OCI-LY7 (cell line): ENCODE measurements at regions not wholly inside any gene's neighbourhood (a gene's known extent, or its start where the extent isn't known, plus 50 kb on each side); places are given as distances from the start of the nearest gene placed in this dataset.

Source experiments
- EZH2phosphoT487 ChIP-seq: fragments of 200-600 bp; sonication (generic); IDR thresholded peaks from 2 replicates; pipeline ENCODE4 v1.6.1; 2018; ENCODE audit warnings: low read depth, borderline replicate concordance, mild to moderate bottlenecking, mixed run types, antibody characterized with exemption, low read length, moderate library complexity, mixed read lengths
- TF ChIP-seq, protein P1 (sequence below): fragments of 200-600 bp; sonication (generic); conservative IDR thresholded peaks from 2 replicates; pipeline ENCODE4 v1.5.1; 2014; ENCODE audit warnings: mild to moderate bottlenecking, antibody characterized with exemption, low read length, moderate library complexity, mixed read lengths

DNA sequence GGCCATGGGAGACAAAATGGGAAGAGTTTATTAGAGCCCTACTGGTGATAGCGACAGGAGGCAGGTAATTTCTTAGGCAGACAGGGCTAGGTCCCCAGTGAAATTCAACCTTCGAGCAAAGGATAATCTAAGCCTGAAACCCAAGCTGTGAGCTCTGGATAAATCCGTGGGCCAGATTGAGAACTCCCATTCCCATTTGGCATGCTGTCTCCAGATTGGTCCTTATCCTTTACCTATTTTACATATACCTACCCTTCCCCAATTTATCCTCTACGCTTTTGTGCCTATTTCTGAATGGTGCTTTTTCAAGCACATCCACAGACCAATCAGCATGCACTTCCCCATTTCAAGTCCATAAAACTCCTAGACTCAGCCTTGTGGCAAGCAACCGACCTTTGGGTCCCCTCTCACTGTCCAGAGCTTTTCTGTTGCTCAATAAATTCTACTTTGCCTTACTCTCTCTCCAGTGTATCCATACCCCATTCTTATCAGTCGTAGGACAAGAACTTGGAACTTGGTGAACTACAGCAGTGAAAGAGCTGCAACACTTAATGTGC lies 268.0 kb downstream of the MYCN start:
- TF ChIP-seq, protein P1, sequence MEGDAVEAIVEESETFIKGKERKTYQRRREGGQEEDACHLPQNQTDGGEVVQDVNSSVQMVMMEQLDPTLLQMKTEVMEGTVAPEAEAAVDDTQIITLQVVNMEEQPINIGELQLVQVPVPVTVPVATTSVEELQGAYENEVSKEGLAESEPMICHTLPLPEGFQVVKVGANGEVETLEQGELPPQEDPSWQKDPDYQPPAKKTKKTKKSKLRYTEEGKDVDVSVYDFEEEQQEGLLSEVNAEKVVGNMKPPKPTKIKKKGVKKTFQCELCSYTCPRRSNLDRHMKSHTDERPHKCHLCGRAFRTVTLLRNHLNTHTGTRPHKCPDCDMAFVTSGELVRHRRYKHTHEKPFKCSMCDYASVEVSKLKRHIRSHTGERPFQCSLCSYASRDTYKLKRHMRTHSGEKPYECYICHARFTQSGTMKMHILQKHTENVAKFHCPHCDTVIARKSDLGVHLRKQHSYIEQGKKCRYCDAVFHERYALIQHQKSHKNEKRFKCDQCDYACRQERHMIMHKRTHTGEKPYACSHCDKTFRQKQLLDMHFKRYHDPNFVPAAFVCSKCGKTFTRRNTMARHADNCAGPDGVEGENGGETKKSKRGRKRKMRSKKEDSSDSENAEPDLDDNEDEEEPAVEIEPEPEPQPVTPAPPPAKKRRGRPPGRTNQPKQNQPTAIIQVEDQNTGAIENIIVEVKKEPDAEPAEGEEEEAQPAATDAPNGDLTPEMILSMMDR = no peak
- TF ChIP-seq EZH2phosphoT487 = no peak
